Retinal pigment epithelial cell (primary cell): ENCODE measurements at regions not wholly inside any gene's neighbourhood (a gene's known extent, or its start where the extent isn't known, plus 50 kb on each side); places are given as distances from the start of the nearest gene placed in this dataset.

Experiments
- DNase-seq: peaks from one replicate; pipeline ENCODE4 v3.0.0-alpha.2; 2010; ENCODE audit warnings: low read depth
- H3K4me3 ChIP-seq: 2 replicates; pipeline ENCODE4 v1.5.1; 2011; ENCODE audit warnings: mild to moderate bottlenecking, low read length, control low read depth, moderate library complexity
- TF ChIP-seq, protein P1 (sequence below): conservative IDR thresholded peaks from 2 replicates; pipeline ENCODE4 v1.5.1; 2011; ENCODE audit warnings: low read depth, low read length, control low read depth, inconsistent platforms

DNA sequence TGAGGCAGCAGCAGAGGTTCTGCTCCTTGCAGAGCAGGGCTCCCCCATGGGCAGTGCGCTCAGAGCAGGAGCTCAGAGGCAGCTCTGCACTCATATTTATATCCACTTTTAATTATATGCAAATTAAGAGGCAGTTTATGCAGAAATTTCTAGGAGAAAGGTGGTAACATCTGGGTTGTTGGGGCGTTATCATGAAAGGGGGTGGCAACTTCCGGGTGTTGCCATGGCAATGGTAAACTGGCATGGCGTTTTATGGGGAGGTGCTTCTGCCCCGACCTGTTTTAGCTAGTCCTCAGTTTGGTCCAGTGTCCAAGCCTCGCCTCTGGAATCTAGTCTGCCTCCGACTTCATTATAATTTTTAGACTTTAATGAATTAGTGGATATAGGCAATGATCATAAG, 1191.7 kb downstream of the TBC1D22A start:
- TF ChIP-seq, protein P1, sequence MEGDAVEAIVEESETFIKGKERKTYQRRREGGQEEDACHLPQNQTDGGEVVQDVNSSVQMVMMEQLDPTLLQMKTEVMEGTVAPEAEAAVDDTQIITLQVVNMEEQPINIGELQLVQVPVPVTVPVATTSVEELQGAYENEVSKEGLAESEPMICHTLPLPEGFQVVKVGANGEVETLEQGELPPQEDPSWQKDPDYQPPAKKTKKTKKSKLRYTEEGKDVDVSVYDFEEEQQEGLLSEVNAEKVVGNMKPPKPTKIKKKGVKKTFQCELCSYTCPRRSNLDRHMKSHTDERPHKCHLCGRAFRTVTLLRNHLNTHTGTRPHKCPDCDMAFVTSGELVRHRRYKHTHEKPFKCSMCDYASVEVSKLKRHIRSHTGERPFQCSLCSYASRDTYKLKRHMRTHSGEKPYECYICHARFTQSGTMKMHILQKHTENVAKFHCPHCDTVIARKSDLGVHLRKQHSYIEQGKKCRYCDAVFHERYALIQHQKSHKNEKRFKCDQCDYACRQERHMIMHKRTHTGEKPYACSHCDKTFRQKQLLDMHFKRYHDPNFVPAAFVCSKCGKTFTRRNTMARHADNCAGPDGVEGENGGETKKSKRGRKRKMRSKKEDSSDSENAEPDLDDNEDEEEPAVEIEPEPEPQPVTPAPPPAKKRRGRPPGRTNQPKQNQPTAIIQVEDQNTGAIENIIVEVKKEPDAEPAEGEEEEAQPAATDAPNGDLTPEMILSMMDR, result no peak
- H3K4me3 ChIP-seq, result no peak overlapping the region
- DNase-seq, result no peak

DNA sequence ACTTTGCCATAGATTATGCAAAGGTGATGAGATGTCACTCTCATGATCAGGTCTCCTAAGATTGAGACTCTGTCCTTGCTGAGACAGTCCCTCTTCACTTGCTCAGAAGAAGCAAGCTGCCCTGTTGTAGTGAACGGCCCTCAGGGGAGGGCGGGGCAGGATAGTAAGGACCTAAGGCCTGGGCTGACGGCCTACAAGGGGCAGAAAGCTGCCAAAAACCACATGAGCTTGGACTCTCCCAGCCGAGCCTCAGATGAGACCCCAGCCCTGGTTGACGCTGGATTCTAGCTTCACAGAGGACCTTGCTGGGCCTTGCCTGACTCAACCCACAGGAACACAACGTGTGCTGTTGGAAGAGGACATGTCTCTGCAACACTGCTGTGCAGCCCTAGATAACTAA, 1182.5 kb downstream of the TBC1D22A start:
- no peak for DNase-seq

DNA sequence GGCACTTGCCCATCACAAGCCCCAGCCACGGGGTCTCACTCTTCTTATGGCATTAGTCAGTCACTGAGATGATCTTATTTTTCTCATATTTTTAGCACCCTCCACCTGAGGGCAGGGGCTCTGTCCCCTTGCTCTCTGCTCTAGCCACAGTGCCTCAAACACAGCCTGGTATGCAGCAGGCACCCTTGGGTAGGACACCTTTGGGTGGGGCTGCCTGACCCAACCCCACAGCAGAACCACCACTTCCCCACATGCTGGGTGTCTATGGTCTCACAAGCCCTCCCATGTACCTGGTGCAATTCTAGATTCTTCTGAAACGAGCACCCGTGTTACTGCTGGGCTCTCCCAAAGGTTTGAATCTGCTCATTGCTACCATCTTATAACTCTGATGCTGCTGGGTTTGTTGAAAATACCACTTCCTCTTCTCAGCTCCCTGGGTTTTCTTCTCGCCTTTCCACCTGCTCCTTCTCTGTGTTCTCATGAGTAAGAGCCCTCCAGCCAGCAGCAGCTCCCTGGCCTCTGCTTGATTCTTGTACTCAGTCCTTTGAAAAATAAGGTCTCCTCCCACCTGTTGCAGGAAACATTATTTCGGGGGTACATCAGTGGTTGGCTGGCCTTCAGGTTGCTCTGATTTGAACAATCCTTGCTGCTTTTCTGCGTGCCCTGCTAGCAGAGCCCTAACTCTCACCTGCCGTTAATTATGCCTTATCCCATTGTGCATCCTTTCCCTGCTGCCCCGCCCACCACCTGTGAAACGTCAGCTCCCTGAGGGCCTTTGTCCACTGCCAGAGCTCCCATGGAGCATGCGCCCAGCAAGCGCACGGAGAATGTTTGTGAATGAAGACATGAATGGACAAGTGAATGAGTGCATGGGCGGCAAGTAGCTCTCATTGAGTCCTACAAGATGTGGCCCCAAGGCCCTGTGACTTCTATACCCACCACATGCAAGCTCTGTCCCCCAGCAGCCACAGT, 1181.6 kb downstream of the TBC1D22A start:
- H3K4me3 ChIP-seq, result no peak overlapping the region
- TF ChIP-seq, protein P1, result no peak
- no peak for DNase-seq

More for the DNA sequence above, 1182.5 kb downstream of the TBC1D22A start:
- TF ChIP-seq, protein P1, result no peak
- H3K4me3 ChIP-seq, result no peak overlapping the region

DNA sequence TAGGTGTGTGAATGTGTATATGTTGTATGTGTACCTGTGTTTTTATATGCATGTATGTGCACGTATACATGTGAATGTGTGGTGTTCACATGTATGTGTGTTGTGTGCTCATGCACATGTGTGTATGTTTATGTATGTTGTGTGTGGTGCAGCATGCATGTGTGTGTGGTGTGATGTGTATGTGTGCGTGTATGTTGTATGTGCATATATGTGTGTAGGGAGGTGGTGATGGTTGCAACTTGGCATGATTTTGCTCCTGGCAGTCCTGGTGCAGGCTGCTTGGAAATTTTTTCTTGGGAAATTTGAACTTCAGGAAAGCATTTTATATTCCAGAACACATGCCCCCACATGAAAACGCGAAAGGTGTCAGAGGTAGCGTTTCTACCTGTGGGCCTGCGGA, 1177.8 kb downstream of the TBC1D22A start:
- TF ChIP-seq, protein P1, result no peak
- no peak for DNase-seq

DNA sequence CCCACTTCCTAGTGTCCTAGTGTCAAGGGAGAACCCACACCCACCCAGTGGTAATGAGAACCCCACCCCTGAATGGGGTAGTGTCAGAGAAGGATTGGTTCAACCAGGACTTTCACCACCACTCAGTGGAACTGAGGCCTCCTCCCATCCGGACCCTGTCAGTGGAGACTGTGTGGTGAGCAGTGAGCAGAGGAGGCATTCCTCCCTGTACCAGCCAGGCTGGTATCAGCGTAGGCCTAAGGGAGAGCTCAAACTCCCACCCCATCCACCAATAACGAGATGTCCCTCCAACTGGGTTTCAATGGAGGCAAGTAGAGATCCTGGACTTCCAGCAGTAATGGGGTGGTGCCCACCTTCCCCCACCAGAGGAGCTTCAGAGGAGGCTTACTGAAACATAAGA, 1171.4 kb downstream of the TBC1D22A start:
- no peak overlapping the region for H3K4me3 ChIP-seq
- no peak for DNase-seq
- TF ChIP-seq, protein P1, result no peak

More for the DNA sequence above, 1177.8 kb downstream of the TBC1D22A start:
- no peak overlapping the region for H3K4me3 ChIP-seq

DNA sequence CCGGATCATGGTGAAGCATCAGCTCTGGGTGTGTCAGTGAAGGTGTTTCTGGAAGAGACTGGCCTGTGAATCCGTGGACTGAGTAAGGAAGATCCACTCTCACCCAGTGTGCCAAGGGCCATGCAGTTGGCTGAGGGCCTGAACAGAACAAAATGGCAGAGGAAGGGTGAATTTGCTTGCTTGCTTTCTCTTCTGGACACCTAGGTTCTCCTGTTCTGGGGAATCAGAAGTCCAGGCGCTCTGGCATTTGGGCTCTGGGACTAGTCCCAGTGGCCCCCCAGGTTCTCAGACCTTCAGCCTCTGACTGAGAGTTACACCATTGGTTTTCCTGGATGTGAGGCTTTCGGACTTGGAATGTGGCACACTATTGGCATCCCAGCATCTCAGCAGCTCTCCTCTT, 1170.8 kb downstream of the TBC1D22A start:
- H3K4me3 ChIP-seq, result no peak overlapping the region
- TF ChIP-seq, protein P1, result no peak
- no peak for DNase-seq
